ENCODE measurements at regions not wholly inside any gene's neighbourhood (a gene's known extent, or its start where the extent isn't known, plus 50 kb on each side); places are given as distances from the start of the nearest gene placed in this dataset.

DNA sequence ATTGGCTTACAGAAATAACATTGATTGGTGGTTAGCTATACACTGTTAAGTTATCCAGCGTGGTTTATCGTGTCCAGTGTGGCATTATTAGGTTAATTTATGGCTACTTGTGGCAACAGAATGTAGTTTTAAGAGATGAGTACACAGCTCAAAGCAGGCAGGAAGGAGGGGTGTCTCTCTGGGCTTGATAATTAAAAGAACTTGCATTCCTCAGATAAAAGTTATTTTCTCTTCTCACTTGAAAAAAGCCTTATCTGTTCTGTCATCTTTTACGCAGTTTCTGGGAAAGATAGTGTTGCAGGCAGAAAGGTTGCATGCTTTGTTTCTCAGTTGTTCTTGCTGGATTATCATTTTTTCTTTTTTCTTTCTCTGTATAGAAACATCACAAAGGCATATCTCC, 154.4 kb upstream of the COL3A1 start:
- Mint-ChIP-seq H3K4me1 (ENCODE audit: low read depth) (peaks cover 14% of the 10 kb centered on the region), H3K36me3 (ENCODE audit: insufficient read depth) (no peaks in the 10 kb centered on the region), H3K27ac (no peak overlapping the region), H3K27me3 (no peaks in the 10 kb centered on the region), H3K4me3 (ENCODE audit: low read depth) (no peak overlapping the region), H3K9me3 (ENCODE audit: low read depth) (peaks cover 3% of the 10 kb centered on the region)
- TF ChIP-seq, protein P1, sequence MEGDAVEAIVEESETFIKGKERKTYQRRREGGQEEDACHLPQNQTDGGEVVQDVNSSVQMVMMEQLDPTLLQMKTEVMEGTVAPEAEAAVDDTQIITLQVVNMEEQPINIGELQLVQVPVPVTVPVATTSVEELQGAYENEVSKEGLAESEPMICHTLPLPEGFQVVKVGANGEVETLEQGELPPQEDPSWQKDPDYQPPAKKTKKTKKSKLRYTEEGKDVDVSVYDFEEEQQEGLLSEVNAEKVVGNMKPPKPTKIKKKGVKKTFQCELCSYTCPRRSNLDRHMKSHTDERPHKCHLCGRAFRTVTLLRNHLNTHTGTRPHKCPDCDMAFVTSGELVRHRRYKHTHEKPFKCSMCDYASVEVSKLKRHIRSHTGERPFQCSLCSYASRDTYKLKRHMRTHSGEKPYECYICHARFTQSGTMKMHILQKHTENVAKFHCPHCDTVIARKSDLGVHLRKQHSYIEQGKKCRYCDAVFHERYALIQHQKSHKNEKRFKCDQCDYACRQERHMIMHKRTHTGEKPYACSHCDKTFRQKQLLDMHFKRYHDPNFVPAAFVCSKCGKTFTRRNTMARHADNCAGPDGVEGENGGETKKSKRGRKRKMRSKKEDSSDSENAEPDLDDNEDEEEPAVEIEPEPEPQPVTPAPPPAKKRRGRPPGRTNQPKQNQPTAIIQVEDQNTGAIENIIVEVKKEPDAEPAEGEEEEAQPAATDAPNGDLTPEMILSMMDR (IDR thresholded peaks at IDR 0.05; ENCODE audit: unreplicated experiment) = no peak
- DNase-seq (ENCODE audit: low spot score, unreplicated experiment) = no peak

- no peak for DNase-seq (ENCODE audit: low spot score, unreplicated experiment)
- Mint-ChIP-seq H3K9me3 (ENCODE audit: low read depth) (peaks cover 3% of the 10 kb centered on the region), H3K36me3 (ENCODE audit: insufficient read depth) (no peaks in the 10 kb centered on the region), H3K27me3 (no peaks in the 10 kb centered on the region), H3K4me3 (ENCODE audit: low read depth) (no peak overlapping the region), H3K4me1 (ENCODE audit: low read depth) (peaks cover 14% of the 10 kb centered on the region), H3K27ac (no peak overlapping the region)
- TF ChIP-seq, protein P1 (IDR thresholded peaks at IDR 0.05; ENCODE audit: unreplicated experiment) = no peak
These were observed 153.6 kb upstream of the COL3A1 start for GRCh38 chr2:188820576-188820975.

GRCh38 chr2:188824125-188824524, 150.0 kb upstream of the COL3A1 start:
- H3K36me3 Mint-ChIP-seq (ENCODE audit: insufficient read depth) = no peaks in the 10 kb centered on the region
- no peak overlapping the region for H3K4me3 Mint-ChIP-seq (ENCODE audit: low read depth)
- H3K27me3 Mint-ChIP-seq = no peaks in the 10 kb centered on the region
- no peak for DNase-seq (ENCODE audit: low spot score, unreplicated experiment)
- peaks cover 3% of the 10 kb centered on the region for H3K9me3 Mint-ChIP-seq (ENCODE audit: low read depth)
- no peak overlapping the region for H3K27ac Mint-ChIP-seq
- TF ChIP-seq, protein P1 (IDR thresholded peaks at IDR 0.05; ENCODE audit: unreplicated experiment) = no peak
- peaks cover 12% of the 10 kb centered on the region for H3K4me1 Mint-ChIP-seq (ENCODE audit: low read depth)

- DNase-seq (ENCODE audit: low spot score, unreplicated experiment) = no peak
- TF ChIP-seq, protein P1 (IDR thresholded peaks at IDR 0.05; ENCODE audit: unreplicated experiment) = no peak
- no peaks in the 10 kb centered on the region for H3K36me3 Mint-ChIP-seq (ENCODE audit: insufficient read depth)
- H3K9me3 Mint-ChIP-seq (ENCODE audit: low read depth) = peaks cover 6% of the 10 kb centered on the region
- no peaks in the 10 kb centered on the region for H3K27me3 Mint-ChIP-seq
- no peak overlapping the region for H3K27ac Mint-ChIP-seq
- no peak overlapping the region for H3K4me3 Mint-ChIP-seq (ENCODE audit: low read depth)
- no peaks in the 10 kb centered on the region for H3K4me1 Mint-ChIP-seq (ENCODE audit: low read depth)
These were observed 140.8 kb upstream of the COL3A1 start for GRCh38 chr2:188833331-188833730.

DNA sequence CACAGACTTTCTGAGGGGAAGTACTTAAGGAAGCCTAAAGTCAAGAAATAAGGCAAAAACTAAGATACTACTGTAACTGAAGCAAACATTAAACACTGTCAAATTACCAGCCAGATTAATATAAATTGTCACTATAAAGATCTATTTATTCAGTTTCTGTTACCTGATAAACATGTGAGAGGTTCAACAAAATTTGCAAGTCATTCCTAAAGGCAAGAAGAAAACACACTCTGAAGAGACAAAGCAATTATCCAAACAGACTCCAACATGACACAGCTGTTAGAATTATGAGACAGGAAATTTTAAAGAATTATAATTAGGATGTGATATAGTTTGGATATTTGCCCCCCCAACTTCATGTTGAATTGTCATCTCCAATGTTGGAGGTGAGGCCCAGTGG, 140.4 kb upstream of the COL3A1 start:
- TF ChIP-seq, protein P1 (IDR thresholded peaks at IDR 0.05; ENCODE audit: unreplicated experiment) = no peak
- Mint-ChIP-seq H3K27me3 (no peaks in the 10 kb centered on the region), H3K9me3 (ENCODE audit: low read depth) (peaks cover 11% of the 10 kb centered on the region), H3K36me3 (ENCODE audit: insufficient read depth) (no peaks in the 10 kb centered on the region), H3K4me3 (ENCODE audit: low read depth) (no peak overlapping the region), H3K27ac (no peak overlapping the region), H3K4me1 (ENCODE audit: low read depth) (no peaks in the 10 kb centered on the region)
- DNase-seq (ENCODE audit: low spot score, unreplicated experiment) = no peak

Measured in progenitor cell of endocrine pancreas (in vitro differentiated cells).